ENCODE measurements at regions not wholly inside any gene's neighbourhood (a gene's known extent, or its start where the extent isn't known, plus 50 kb on each side); places are given as distances from the start of the nearest gene placed in this dataset. TPM values are rescaled to one million over a fixed set of nuclear protein-coding genes. Genes with fewer than 3 reads are reported as not detected.

GRCh38 chr1:78432016-78432415 is 58.8 kb upstream of the PTGFR start:
- DNase-seq: no peak

GRCh38 chr1:78434351-78434750 is 56.4 kb upstream of the PTGFR start:
- no peak for DNase-seq

GRCh38 chr1:78436961-78437360 is 53.8 kb upstream of the PTGFR start:
- no peak for DNase-seq

- DNase-seq: no peak
These were observed 53.4 kb upstream of the PTGFR start for GRCh38 chr1:78437396-78437795.

- DNase-seq: no peak
These were observed 52.8 kb upstream of the PTGFR start for GRCh38 chr1:78437941-78438340.

- peak; percentile 32 for DNase-seq
These were observed 50.4 kb upstream of the PTGFR start for GRCh38 chr1:78440381-78440793.

Small RNAs in the stretch of these regions (small RNA-seq; reads per million reads assigned to genes)
- gene AC096531.1 (ENCODE audit: low replicate concordance): not detected
- not detected for gene RNA5SP23 (ENCODE audit: low replicate concordance)

Measured in skin of body (tissue), 2 donors.